ENCODE measurements at regions not wholly inside any gene's neighbourhood (a gene's known extent, or its start where the extent isn't known, plus 50 kb on each side); places are given as distances from the start of the nearest gene placed in this dataset.

GRCh38 chr1:221071777-221072176 is 192.5 kb downstream of the HLX start:
- no peak for DNase-seq

GRCh38 chr1:221072214-221072613 is 193.0 kb downstream of the HLX start:
- DNase-seq, result no peak

GRCh38 chr1:221074332-221074731 is 195.1 kb downstream of the HLX start:
- DNase-seq, result no peak

GRCh38 chr1:221075911-221076310 is 196.7 kb downstream of the HLX start:
- no peak for DNase-seq

- DNase-seq, result no peak
Observed at GRCh38 chr1:221076391-221076811, 197.2 kb downstream of the HLX start.

- DNase-seq, result no peak
Observed at GRCh38 chr1:221078260-221078965, 199.2 kb downstream of the HLX start.

- no peak for DNase-seq
Observed at GRCh38 chr1:221083902-221084301, 204.7 kb downstream of the HLX start.

GRCh38 chr1:221084681-221085080 is 205.4 kb downstream of the HLX start:
- DNase-seq, result no peak

- DNase-seq, result no peak
Observed at GRCh38 chr1:221085701-221086375, 206.6 kb downstream of the HLX start.

- DNase-seq, result no peak
Observed at GRCh38 chr1:221087919-221088318, 208.7 kb downstream of the HLX start.

- DNase-seq, result no peak
Observed at GRCh38 chr1:221089273-221089672, 210.0 kb downstream of the HLX start.

GRCh38 chr1:221089803-221090202 is 210.6 kb downstream of the HLX start:
- no peak for DNase-seq

GRCh38 chr1:221093903-221094791 is 214.9 kb downstream of the HLX start:
- no peak for DNase-seq

- no peak for DNase-seq
Observed at GRCh38 chr1:221097479-221098281, 218.4 kb downstream of the HLX start.

- DNase-seq, result no peak
Observed at GRCh38 chr1:221098471-221099405, 219.5 kb downstream of the HLX start.

- DNase-seq, result no peak
Observed at GRCh38 chr1:221099747-221100595, 220.7 kb downstream of the HLX start.

GRCh38 chr1:221100611-221101010 is 221.4 kb downstream of the HLX start:
- DNase-seq, result no peak

- no peak for DNase-seq
Observed at GRCh38 chr1:221101807-221102605, 222.8 kb downstream of the HLX start.

GRCh38 chr1:221104596-221104995 is 225.4 kb downstream of the HLX start:
- no peak for DNase-seq
